ENCODE measurements at regions not wholly inside any gene's neighbourhood (a gene's known extent, or its start where the extent isn't known, plus 50 kb on each side); places are given as distances from the start of the nearest gene placed in this dataset.
A peak's percentile ranks its signal among the peaks of the same experiment; 100 is the strongest.

- DNase-seq (ENCODE audit: low read depth) = no peak
These were observed 160.3 kb upstream of the ESRRG start for GRCh38 chr1:216883518-216883917.

- DNase-seq (ENCODE audit: low read depth) = no peak
These were observed 158.5 kb upstream of the ESRRG start for GRCh38 chr1:216881695-216882094.

DNA sequence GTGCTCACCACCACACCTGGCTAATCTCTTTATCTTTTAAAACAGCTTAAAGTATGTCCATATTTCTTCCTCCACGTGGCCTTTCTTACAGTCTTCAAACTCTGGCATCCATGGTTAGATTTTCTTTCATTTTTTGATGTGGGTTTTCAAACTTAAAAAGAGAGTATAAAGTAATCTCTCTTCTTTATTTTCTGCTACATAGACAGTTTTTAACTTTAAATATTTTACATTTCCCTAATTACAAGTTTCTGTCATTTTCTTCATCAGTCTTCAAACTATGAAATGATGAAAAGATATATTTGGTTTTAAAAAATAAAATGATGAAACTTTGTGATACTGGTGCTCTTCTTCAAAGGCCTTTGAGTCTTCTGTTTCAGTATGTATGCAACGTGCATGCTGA lies 143.5 kb upstream of the ESRRG start:
- no peak for DNase-seq (ENCODE audit: low read depth)

DNA sequence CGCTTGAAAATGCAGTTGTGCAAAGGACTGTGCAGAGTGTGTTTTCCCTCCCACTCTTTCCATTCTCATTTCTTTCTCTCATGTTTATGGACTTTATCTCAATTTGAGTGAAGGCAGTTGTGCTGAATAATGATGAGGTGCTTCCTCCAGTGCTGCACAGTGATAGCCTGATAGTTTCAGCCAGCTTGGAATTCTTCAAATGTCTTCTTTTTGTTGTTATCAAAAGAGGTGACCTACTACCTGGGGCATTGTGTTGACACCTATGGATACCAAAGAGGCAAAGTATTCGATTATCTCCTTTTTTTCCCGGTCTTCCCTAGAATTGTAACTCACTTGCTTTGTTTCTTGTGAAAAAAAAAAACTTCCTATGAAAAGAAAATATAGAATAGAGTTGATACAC lies 132.6 kb upstream of the ESRRG start:
- no peak for DNase-seq (ENCODE audit: low read depth)

- no peak for DNase-seq (ENCODE audit: low read depth)
These were observed 131.7 kb upstream of the ESRRG start for GRCh38 chr1:216854836-216855484.

- DNase-seq (ENCODE audit: low read depth) = no peak
These were observed 127.8 kb upstream of the ESRRG start for GRCh38 chr1:216851073-216851472.

DNA sequence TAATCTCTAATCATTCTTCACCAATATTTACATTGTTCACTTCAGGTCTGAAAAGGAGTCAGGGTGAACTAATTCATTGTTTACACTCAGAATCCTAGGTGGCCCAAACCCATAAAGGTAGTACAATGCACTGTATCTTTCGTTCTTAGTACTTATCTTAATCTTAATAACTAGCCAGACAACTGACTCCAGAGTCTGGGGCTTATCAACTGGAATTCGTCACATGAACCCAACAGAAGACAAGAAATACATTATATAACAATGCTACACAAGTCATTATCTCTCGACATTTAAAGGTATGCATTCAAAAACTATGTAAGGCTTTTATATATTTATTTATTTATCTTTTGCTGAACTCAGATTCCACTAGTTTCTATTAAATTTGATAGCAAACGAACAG lies 125.9 kb upstream of the ESRRG start:
- no peak for DNase-seq (ENCODE audit: low read depth)

DNA sequence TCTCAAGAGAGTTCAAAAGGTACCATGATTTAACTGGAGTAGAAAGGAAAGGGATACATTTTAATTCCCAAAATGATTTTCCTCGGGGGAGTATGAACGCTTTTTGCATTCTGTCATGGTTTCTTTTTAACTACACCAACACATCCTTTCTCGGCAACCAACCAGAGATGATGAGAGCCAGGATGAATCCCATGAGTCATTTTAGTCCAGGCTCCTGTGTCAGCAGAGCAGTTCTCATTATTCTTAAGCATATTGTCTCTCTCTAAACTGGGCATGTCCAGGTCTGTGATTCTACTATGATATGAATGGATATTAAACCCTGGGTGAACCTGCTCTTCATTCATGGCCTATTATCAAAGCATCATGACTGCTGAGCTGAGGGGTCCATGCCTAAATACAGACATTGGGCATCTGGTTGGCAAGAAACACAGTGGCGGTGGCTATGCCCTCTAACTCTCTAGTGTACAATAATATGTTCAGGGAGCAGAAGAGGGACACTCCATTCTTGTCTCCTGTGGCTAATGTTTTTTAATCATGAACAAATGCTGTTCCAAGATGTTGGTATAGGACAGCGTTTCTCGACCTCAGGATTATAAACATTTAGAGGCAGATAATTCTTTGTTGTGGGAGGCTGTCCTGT lies 124.3 kb upstream of the ESRRG start:
- peak; percentile 0 for DNase-seq (ENCODE audit: low read depth)

DNA sequence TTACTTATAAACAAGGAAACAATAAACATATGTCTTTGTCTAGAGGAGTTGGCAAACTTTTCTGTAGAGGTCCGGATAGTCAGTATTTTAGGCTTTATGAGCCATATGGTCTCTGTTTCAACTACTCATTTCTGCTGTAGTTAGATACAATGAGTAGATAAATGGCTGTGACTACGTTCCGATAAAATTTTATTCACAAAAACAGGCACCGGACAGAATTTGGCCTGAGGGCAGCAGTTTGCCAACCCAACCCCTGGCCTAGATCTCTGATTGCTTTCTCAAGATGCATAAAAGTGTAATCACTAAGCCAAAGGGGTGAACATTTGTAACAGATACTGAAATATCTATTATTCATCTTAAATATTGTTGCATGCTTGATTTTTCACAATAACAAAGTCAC lies 123.1 kb upstream of the ESRRG start:
- DNase-seq (ENCODE audit: low read depth) = no peak

DNA sequence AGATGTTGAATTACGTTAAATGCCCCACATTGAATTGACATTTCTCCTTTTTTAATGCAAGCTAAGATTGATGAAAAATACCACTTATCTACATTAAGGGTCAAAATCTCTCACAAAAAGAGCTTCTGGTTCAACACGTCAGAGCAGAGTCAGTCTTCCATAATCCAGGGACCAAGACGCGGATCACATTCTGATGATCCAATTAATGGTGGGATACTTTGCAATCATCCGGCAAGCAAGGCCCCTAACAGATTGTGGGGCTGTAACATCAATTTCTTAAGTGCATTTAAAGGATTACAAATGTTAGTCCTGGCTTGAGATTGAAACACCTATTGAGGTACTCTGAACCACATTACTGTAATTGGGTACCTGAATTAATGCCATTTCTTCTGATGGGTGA lies 120.2 kb upstream of the ESRRG start:
- no peak for DNase-seq (ENCODE audit: low read depth)

GRCh38 chr1:216841165-216841564 lies 117.9 kb upstream of the ESRRG start:
- DNase-seq (ENCODE audit: low read depth) = no peak

DNA sequence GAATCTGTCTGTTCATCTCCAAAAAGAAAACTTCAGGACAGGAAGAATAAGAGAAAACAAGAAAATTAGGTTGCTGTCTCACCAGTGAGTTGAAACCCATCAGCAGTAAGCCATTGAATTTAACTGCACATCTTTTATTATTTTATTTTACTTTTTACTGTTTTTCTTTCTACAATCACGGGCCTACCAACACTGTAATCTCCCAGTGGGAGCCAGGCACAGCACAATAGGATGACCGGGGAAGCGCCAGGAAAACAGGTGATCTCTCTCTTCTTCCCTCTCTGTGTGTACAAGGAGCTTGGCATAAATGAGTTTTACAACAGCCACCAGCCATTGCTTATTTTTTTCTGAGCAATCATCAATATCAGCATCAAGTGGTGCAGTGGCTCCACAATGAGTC lies 113.1 kb upstream of the ESRRG start:
- DNase-seq (ENCODE audit: low read depth) = no peak

DNA sequence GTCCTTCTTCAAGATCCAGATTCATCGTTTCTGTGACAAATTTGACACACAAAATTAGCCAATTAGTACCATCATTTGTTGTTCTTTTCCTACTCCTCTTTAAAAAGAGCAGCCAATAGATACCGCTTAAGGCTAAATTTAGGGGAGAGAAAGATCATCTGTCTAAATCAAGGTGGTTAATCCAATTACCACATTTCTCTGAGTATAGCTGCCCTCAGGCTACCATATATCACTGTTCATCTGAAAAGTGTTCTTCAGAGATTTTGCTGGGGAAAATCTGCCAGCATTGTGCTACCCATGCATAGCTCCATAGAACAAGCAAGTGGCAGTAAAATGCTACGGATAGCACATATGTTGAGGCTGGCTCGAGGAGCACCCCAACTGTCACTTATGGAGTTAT lies 110.3 kb upstream of the ESRRG start:
- no peak for DNase-seq (ENCODE audit: low read depth)

GRCh38 chr1:216832192-216832591 lies 109.0 kb upstream of the ESRRG start:
- DNase-seq (ENCODE audit: low read depth) = no peak

DNA sequence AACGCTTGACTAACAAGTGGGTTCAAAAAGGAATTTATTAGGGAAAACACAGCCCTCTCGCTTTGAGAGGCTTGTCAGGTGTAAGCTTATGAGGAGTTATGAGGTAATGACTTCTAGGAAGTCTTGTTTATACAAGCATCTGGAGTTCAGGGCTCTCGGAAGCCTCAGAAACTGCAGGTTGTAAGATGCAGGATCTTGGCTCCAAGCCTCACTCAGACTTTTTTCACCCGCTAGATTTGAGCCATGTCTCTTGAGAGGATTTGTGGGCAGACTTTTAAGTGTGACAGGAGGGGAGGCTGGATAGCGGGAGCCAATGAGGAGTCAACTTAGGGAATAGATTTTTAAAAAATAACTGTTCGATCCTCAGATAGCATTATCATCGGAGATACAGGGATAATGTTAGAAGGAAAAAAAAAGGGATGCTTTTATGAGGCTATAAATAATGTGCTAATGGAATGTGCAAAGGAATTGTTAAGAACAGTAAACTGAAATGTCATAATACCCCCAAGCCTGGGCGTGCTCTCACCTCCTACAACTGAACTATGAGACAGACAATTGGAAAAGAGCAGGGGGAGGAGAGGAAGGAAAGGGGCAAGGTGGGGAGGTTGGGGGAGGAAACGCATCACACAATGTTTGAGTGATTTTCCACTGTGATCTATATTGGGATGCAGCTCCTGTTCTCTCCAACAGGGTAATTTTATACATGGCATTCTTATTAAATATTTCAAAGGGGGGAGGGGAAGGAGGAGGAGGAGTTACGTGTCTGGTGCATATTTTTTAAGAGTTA lies 107.4 kb upstream of the ESRRG start:
- DNase-seq (ENCODE audit: low read depth) = no peak

- DNase-seq (ENCODE audit: low read depth) = no peak
These were observed 104.0 kb upstream of the ESRRG start for GRCh38 chr1:216827251-216827650.

GRCh38 chr1:216826646-216827045 lies 103.4 kb upstream of the ESRRG start:
- DNase-seq (ENCODE audit: low read depth) = no peak

DNA sequence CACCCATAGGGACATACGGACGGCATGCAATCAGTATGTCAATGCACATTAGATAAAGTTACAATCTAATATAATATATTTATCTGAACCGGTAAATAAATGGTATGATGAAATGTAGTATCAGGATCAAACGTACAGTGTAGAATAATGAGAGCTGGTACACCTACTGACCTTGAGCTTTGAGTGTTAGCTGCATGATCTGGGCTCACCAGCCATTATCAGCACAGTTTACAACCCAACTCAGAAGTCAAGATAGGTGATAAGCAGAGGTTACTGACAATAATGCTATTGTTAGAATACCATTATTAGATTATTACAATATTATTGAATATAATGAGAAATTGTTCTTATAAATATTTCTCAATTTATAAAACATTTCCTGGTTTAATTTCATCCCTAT lies 103.0 kb upstream of the ESRRG start:
- DNase-seq (ENCODE audit: low read depth) = no peak

GRCh38 chr1:216825557-216825956 lies 102.3 kb upstream of the ESRRG start:
- DNase-seq (ENCODE audit: low read depth) = no peak

GRCh38 chr1:216824511-216824910 lies 101.3 kb upstream of the ESRRG start:
- no peak for DNase-seq (ENCODE audit: low read depth)

- DNase-seq (ENCODE audit: low read depth) = no peak
These were observed 100.5 kb upstream of the ESRRG start for GRCh38 chr1:216823731-216824130.

DNA sequence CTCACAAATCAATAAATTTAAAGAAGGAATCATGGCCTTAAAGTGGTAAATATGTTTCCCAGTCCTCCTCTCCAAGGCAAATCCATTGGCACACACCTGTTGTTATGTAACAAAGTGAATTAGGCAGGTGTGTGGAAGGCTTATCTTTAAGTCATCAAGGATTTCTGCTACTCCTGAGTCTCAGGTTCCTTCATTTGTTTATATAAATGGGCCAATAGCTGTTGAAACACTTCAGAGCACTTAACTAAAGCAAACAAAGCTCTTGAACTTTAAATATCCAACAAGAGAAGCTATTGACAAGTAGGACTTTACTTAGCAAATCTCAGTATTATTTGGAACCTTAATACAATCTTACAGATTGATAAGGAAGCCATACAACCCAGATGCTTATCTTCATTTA lies 99.3 kb upstream of the ESRRG start:
- no peak for DNase-seq (ENCODE audit: low read depth)

- DNase-seq (ENCODE audit: low read depth) = no peak
These were observed 97.1 kb upstream of the ESRRG start for GRCh38 chr1:216820345-216820744.
